ENCODE measurements at regions not wholly inside any gene's neighbourhood (a gene's known extent, or its start where the extent isn't known, plus 50 kb on each side); places are given as distances from the start of the nearest gene placed in this dataset.

DNA sequence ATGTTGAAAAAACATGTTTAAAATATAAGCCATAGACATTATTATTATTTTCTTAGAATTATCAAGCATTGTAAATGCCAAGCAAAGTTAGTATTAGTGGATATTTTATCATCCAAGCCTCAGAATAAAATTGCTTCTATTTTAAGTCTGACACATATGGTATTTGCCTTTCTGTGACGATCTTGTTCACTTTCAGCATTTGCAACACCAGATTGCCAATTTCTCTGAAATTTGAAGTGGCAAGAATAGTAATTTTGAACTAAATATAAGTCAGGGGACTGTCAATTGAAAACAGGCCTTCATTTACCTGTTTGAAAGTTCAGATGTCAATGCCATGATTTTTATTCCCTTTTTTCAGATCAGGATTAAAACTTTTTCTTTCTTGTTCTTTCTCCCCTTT, 1233.6 kb upstream of the CDH18 start:
- Histone ChIP-seq H3K9me3 (no peaks in the 10 kb centered on the region), H3K36me3 (no peaks in the 10 kb centered on the region), H3K27me3 (replicated peaks; ENCODE audit: insufficient read depth) (no peaks in the 10 kb centered on the region), H3K4me3 (no peak overlapping the region), H3K27ac (no peak overlapping the region), H3K4me1 (ENCODE audit: control insufficient read depth in 1 of 2, low read depth in 2 of 2) (no peaks in the 10 kb centered on the region)
- TF ChIP-seq, protein P1, sequence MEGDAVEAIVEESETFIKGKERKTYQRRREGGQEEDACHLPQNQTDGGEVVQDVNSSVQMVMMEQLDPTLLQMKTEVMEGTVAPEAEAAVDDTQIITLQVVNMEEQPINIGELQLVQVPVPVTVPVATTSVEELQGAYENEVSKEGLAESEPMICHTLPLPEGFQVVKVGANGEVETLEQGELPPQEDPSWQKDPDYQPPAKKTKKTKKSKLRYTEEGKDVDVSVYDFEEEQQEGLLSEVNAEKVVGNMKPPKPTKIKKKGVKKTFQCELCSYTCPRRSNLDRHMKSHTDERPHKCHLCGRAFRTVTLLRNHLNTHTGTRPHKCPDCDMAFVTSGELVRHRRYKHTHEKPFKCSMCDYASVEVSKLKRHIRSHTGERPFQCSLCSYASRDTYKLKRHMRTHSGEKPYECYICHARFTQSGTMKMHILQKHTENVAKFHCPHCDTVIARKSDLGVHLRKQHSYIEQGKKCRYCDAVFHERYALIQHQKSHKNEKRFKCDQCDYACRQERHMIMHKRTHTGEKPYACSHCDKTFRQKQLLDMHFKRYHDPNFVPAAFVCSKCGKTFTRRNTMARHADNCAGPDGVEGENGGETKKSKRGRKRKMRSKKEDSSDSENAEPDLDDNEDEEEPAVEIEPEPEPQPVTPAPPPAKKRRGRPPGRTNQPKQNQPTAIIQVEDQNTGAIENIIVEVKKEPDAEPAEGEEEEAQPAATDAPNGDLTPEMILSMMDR (IDR thresholded peaks at IDR 0.05), result no peak
- ATAC-seq (ENCODE audit: insufficient number of reproducible peaks, low FRiP score, low read depth) (no peak), DNase-seq (ENCODE audit: low spot score) (no peak)

DNA sequence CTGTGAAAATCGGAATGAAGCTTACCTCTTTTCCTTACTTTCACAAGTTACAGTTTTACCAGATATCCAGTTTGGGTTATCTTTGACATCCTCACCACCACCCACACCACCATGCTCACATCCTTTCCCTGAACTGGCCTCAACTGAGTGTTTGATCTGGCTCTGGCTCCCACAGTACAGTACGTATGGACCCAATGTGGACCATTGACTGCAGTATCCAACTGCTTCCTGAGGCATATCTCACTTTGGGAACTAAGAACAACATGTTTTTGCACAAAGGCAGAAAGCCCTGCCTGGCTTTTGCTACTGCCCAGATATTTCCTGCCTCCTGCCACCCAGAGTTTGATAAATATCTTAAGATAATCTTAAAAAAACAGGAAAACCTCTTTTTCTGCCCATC, 1232.0 kb upstream of the CDH18 start:
- Histone ChIP-seq H3K9me3 (no peaks in the 10 kb centered on the region), H3K36me3 (no peaks in the 10 kb centered on the region), H3K27ac (no peak overlapping the region), H3K4me3 (no peak overlapping the region), H3K27me3 (replicated peaks; ENCODE audit: insufficient read depth) (no peaks in the 10 kb centered on the region), H3K4me1 (ENCODE audit: control insufficient read depth in 1 of 2, low read depth in 2 of 2) (no peaks in the 10 kb centered on the region)
- DNase-seq (ENCODE audit: low spot score) (no peak), ATAC-seq (ENCODE audit: insufficient number of reproducible peaks, low FRiP score, low read depth) (no peak)
- TF ChIP-seq, protein P1 (IDR thresholded peaks at IDR 0.05), result no peak

DNA sequence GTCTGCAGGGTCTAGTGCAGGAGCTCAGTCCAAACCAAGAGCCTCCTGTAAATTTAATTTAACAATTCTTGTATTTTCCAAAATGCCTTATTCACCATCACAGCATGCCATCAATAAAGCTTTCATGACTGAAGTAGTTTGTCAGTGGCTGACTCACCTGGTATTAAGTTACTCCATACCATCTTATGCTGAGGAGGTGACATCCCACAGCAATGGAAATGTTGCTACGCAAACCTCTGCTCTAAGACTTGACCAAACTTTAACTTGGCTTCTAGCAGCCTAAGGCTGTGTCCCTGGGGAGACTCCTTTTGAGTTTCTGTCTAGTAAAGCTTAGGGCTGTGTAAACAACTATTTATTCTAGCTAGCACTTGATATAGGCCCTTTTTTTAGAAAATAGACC, 1231.3 kb upstream of the CDH18 start:
- DNase-seq (ENCODE audit: low spot score) (no peak), ATAC-seq (ENCODE audit: insufficient number of reproducible peaks, low FRiP score, low read depth) (no peak)
- Histone ChIP-seq H3K36me3 (no peaks in the 10 kb centered on the region), H3K9me3 (no peaks in the 10 kb centered on the region), H3K27ac (no peak overlapping the region), H3K4me1 (ENCODE audit: control insufficient read depth in 1 of 2, low read depth in 2 of 2) (no peaks in the 10 kb centered on the region), H3K4me3 (no peak overlapping the region), H3K27me3 (replicated peaks; ENCODE audit: insufficient read depth) (no peaks in the 10 kb centered on the region)
- TF ChIP-seq, protein P1 (IDR thresholded peaks at IDR 0.05), result no peak

DNA sequence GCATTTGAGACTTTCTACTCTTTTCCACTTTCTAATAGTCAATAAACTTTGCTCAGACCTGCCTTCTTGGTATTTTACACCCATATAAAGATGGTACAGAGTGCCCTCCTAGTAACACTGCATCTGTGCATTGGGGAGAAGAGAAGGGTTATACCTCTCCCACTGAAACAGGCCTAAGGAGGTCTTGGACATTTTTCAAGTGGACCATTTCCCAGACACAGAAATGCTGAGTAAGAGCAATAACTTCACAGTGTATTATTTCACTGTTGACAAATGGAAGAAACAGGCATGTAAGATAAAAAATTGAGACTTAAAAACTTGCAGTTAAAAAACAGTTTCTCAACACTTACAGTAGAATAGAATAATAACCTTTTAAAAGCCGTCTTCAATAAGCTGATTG, 1224.0 kb upstream of the CDH18 start:
- no peaks in the 10 kb centered on the region for H3K27me3 ChIP-seq (replicated peaks; ENCODE audit: insufficient read depth)
- H3K4me3 ChIP-seq, result no peak overlapping the region
- H3K4me1 ChIP-seq (ENCODE audit: control insufficient read depth in 1 of 2, low read depth in 2 of 2), result no peaks in the 10 kb centered on the region
- no peaks in the 10 kb centered on the region for H3K36me3 ChIP-seq
- H3K27ac ChIP-seq, result no peak overlapping the region
- no peaks in the 10 kb centered on the region for H3K9me3 ChIP-seq
- DNase-seq (ENCODE audit: low spot score) (no peak), ATAC-seq (ENCODE audit: insufficient number of reproducible peaks, low FRiP score, low read depth) (no peak)
- TF ChIP-seq, protein P1 (IDR thresholded peaks at IDR 0.05), result no peak

DNA sequence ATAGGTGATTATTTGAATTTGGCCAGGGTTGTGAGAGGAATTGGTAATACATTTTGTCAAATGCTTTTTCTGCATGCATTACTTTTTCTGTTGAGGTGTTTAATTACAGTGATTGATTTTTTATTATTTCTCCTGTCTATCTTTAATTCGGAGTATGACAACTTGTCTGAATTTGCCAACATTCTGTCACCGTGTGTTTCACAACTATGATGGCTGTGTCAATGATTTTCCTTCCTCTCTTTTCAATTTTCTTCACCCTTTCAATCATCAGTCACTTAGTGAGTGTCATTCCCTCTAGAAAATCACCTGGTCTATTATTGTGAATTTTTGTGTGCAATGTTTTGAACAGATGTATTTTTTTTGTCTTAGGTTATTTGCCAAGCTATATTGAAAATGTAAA, 1221.4 kb upstream of the CDH18 start:
- no peaks in the 10 kb centered on the region for H3K4me1 ChIP-seq (ENCODE audit: control insufficient read depth in 1 of 2, low read depth in 2 of 2)
- DNase-seq (ENCODE audit: low spot score) (no peak), ATAC-seq (ENCODE audit: insufficient number of reproducible peaks, low FRiP score, low read depth) (no peak)
- H3K4me3 ChIP-seq, result no peak overlapping the region
- no peaks in the 10 kb centered on the region for H3K9me3 ChIP-seq
- H3K27ac ChIP-seq, result no peak overlapping the region
- H3K27me3 ChIP-seq (replicated peaks; ENCODE audit: insufficient read depth), result no peaks in the 10 kb centered on the region
- H3K36me3 ChIP-seq, result no peaks in the 10 kb centered on the region
- TF ChIP-seq, protein P1 (IDR thresholded peaks at IDR 0.05), result no peak
